AG04449 (cell line): ENCODE measurements at regions not wholly inside any gene's neighbourhood (a gene's known extent, or its start where the extent isn't known, plus 50 kb on each side); places are given as distances from the start of the nearest gene placed in this dataset.

Experiments
- CTCF ChIA-PET: fragments of 350-600 bp; formaldehyde crosslinking; extraction: SDS; loops from one replicate; lab custom pipeline; 2021; ENCODE audit warnings: antibody characterized with exemption; lab: Yijun Ruan, JAX
- POLR2A ChIA-PET: fragments of 400-600, 350-600 bp; formaldehyde crosslinking; extraction: SDS; loops from one replicate; lab custom pipeline; 2020; ENCODE audit warnings: antibody characterized with exemption, inconsistent platforms; lab: Yijun Ruan, JAX
- DNase-seq: peaks from one replicate; pipeline ENCODE4 v3.0.0-alpha.2; 2010; ENCODE audit warnings: low read depth, low spot score
- H3K4me3 ChIP-seq: 2 replicates; pipeline ENCODE4 v1.5.1; 2011; ENCODE audit warnings: low read depth, mild to moderate bottlenecking, control low read depth, low read length
- TF ChIP-seq, protein P1 (sequence below): IDR thresholded peaks from one replicate; pipeline ENCODE4 v1.5.1; 2011; ENCODE audit warnings: mild to moderate bottlenecking, moderate library complexity, low read length, control low read depth, inconsistent platforms; ENCODE audit not compliant: insufficient read depth; ENCODE audit errors: missing control alignments

DNA sequence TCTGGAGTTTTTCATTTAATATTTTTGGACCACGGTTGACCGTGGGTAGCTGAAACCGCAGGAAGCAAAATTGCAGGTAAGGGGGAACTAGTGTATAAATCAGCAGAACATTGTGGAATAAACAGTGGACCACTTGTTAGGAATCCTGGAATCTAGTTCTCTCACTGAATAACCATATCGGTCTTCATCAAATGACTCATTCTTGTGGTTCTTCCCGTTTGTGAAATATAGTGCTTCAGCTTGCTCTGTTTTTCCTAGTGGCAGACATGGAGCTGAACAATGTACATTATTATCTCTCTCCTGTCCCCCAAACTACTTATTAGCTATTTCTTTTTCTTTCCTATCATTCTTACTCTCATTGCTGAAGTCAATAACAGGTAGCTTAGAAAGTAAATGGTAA, 61.9 kb downstream of the HSPA13 start:
- ChIA-PET POLR2A (no interaction called here), CTCF (no interaction called here)
- TF ChIP-seq, protein P1, sequence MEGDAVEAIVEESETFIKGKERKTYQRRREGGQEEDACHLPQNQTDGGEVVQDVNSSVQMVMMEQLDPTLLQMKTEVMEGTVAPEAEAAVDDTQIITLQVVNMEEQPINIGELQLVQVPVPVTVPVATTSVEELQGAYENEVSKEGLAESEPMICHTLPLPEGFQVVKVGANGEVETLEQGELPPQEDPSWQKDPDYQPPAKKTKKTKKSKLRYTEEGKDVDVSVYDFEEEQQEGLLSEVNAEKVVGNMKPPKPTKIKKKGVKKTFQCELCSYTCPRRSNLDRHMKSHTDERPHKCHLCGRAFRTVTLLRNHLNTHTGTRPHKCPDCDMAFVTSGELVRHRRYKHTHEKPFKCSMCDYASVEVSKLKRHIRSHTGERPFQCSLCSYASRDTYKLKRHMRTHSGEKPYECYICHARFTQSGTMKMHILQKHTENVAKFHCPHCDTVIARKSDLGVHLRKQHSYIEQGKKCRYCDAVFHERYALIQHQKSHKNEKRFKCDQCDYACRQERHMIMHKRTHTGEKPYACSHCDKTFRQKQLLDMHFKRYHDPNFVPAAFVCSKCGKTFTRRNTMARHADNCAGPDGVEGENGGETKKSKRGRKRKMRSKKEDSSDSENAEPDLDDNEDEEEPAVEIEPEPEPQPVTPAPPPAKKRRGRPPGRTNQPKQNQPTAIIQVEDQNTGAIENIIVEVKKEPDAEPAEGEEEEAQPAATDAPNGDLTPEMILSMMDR = no peak
- no peak for DNase-seq
- H3K4me3 ChIP-seq = no peak overlapping the region

DNA sequence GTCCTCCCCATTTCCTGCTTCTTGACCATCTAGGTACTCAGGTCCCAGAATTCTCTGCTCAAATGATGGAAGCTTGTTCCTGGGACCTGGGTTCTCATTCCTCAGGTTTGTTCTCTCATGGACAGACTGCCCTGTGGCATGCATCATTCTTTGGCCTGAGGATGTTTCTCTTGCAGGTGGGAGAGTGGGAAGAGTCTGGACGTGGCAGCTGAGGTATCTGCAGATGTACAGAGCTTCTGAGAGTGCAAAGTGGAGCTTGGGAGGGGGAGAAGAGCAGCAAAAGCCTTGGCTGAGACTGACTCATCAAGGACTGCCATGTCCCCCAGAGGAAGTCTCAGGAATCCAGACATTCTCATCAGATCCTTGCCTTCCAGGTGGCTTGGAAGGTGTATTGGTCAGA, 63.1 kb downstream of the HSPA13 start:
- POLR2A ChIA-PET = no interaction called here
- TF ChIP-seq, protein P1 = no peak
- no peak for DNase-seq
- H3K4me3 ChIP-seq = no peak overlapping the region
- CTCF ChIA-PET = no interaction called here

DNA sequence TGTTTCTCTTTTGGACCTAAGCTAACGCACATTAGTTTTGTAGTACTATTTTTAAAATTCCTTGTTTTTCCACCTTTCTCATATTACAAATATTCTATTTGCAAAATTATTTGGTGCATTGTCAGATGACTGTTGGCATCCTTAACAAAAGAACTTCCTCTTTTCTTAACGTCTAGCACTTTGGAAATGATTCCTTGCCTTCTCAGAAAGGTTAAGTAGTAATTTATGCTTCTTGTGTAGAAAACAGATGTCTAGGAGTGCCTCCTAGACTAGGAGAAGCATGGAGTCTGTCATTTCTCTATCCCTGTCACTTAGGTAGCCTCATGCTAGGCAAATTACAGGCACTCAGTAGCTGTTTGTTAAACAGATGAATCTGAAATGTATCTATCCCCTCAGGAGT, 64.4 kb downstream of the HSPA13 start:
- H3K4me3 ChIP-seq = no peak overlapping the region
- DNase-seq = no peak
- TF ChIP-seq, protein P1 = no peak
- CTCF ChIA-PET = no interaction called here
- POLR2A ChIA-PET = no interaction called here

DNA sequence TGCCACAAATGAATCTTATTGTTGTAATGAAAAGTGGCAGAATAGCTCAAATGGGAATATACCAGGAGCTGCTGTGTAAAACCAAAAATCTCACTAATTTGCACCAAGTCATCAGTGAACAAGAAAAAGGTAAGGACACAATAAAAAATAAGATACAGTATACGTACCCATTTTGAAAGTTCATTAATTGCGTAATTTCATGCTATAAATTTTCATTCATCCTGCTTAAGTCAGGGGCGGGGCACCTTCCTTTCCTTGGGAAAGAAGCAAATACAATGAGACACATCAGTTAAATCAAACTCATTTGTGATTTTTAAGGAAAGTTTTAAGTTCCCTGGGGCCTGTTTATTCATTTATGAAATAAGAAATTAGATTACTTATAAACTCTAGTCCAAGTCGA, 65.4 kb downstream of the HSPA13 start:
- ChIA-PET CTCF (no interaction called here), POLR2A (no interaction called here)
- DNase-seq = no peak
- TF ChIP-seq, protein P1 = no peak
- no peak overlapping the region for H3K4me3 ChIP-seq

DNA sequence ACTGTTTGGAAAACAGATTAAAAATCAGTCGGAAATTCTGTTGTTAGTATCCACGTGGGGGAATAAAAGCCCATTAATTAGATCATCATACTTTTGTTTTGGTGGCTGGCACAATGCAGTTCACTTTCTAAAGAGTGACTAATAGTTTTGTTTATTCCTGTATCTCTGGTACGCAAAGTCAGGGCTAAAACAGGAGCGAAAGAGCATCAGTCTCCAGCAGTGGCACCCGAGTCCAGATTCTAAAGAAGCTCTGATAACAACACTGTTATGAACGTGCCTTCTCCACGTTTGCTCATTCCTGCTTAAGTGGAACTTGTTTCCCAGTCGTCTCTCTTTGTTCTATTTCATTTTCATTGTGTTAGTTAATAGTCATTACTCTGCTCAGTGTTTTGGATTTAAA, 69.6 kb downstream of the HSPA13 start:
- H3K4me3 ChIP-seq = no peak overlapping the region
- TF ChIP-seq, protein P1 = no peak
- ChIA-PET POLR2A (no interaction called here), CTCF (no interaction called here)
- DNase-seq = no peak

DNA sequence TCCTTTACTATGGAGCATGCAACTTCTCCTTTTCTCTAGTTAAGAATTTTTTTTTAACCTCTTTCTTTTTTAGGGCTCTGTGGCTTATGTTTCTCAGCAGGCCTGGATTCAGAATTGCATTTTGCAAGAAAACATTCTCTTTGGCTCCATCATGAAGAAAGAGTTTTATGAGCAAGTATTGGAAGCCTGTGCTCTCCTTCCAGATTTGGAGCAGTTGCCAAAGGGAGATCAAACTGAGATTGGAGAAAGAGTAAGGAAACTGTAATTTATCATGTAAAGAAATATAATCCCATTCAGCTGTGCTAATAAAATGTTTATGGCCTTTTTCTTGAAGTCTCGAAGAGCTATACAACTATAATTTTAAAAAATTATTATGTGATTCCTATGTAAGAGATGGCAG, 70.1 kb downstream of the HSPA13 start:
- CTCF ChIA-PET = no interaction called here
- H3K4me3 ChIP-seq = no peak overlapping the region
- POLR2A ChIA-PET = no interaction called here
- TF ChIP-seq, protein P1 = no peak
- no peak for DNase-seq
